CD14-positive monocyte (primary cell): ENCODE measurements at regions not wholly inside any gene's neighbourhood (a gene's known extent, or its start where the extent isn't known, plus 50 kb on each side); places are given as distances from the start of the nearest gene placed in this dataset.

Source experiments
- DNase-seq, 3 donors: peaks; one replicate each; pipeline ENCODE4 v3.0.0-alpha.2; 2011 to 2022
- H2AFZ ChIP-seq: 2 replicates; pipeline ENCODE4 v1.6.0; 2012; ENCODE audit warnings: mild to moderate bottlenecking, low read depth, low read length, inconsistent platforms; ENCODE audit not compliant: insufficient read depth, poor library complexity, severe bottlenecking
- H3K27ac ChIP-seq, 2 donors: 1 replicate in 1 of 2; 2 replicates in 1 of 2; pipeline ENCODE4 v1.5.1; 2012 to 2013; ENCODE audit warnings: low read length in 2 of 2, control low read depth in 1 of 2, inconsistent platforms in 1 of 2, low read depth in 1 of 2, mild to moderate bottlenecking in 1 of 2
- H3K27me3 ChIP-seq, 2 donors: one replicate each; pipeline versions ENCODE4 v1.6.0 to v1.6.1; 2011 to 2013; ENCODE audit warnings: low read length in 2 of 2; ENCODE audit not compliant: control insufficient read depth in 2 of 2, insufficient read depth in 2 of 2
- H3K36me3 ChIP-seq, 2 donors: replicated peaks in 1 of 2; 1 replicate in 1 of 2; 2 replicates in 1 of 2; pipeline versions ENCODE4 v1.5.1 to v1.6.1; 2012 to 2013; ENCODE audit warnings: low read length in 2 of 2, control low read depth in 1 of 2, inconsistent platforms in 1 of 2, mild to moderate bottlenecking in 1 of 2; ENCODE audit not compliant: insufficient read depth in 2 of 2, control insufficient read depth in 1 of 2
- H3K4me1 ChIP-seq, 2 donors: 1 replicate in 1 of 2; 2 replicates in 1 of 2; pipeline versions ENCODE4 v1.5.1 to v1.6.1; 2012 to 2013; ENCODE audit warnings: low read length in 2 of 2, control low read depth in 1 of 2, inconsistent platforms in 1 of 2, mild to moderate bottlenecking in 1 of 2, moderate library complexity in 1 of 2; ENCODE audit not compliant: insufficient read depth in 2 of 2, control insufficient read depth in 1 of 2
- H3K4me2 ChIP-seq: replicated peaks from 2 replicates; pipeline ENCODE3; 2012; ENCODE audit warnings: low read length, moderate library complexity, mild to moderate bottlenecking; ENCODE audit not compliant: poor library complexity, severe bottlenecking; ENCODE audit errors: extremely low read depth
- H3K4me3 ChIP-seq, 3 experiments: fragments of 200-600 bp in 1 of 3; sonication (generic) in 1 of 3; replicated peaks in 1 of 3; 1 replicate in 2 of 3; 2 replicates in 1 of 3; pipeline ENCODE4 v1.5.1; 2011 to 2013; ENCODE audit warnings: low read length in 3 of 3, mild to moderate bottlenecking in 3 of 3, control low read depth in 2 of 3, low read depth in 2 of 3, inconsistent platforms in 1 of 3, moderate library complexity in 1 of 3
- H3K79me2 ChIP-seq: 2 replicates; pipeline ENCODE4 v1.6.0; 2012; ENCODE audit warnings: mild to moderate bottlenecking, control low read depth, inconsistent platforms, low read length, moderate library complexity; ENCODE audit not compliant: insufficient read depth
- H3K9ac ChIP-seq: 2 replicates; pipeline ENCODE4 v1.6.0; 2017; ENCODE audit warnings: low read length, mild to moderate bottlenecking; ENCODE audit not compliant: insufficient read depth, poor library complexity, severe bottlenecking
- H3K9me3 ChIP-seq, 2 donors: replicated peaks in 1 of 2; 1 replicate in 1 of 2; 2 replicates in 1 of 2; pipeline versions ENCODE4 v1.5.1 to v1.6.1; 2012 to 2013; ENCODE audit warnings: low read length in 2 of 2, control low read depth in 1 of 2; ENCODE audit not compliant: control insufficient read depth in 1 of 2, insufficient read depth in 1 of 2
- H4K20me1 ChIP-seq: 2 replicates; pipeline ENCODE4 v1.6.0; 2012; ENCODE audit warnings: mild to moderate bottlenecking, low read length, control low read depth, moderate library complexity; ENCODE audit not compliant: insufficient read depth
- H3K27ac Mint-ChIP-seq, 7 donors: one replicate each; pipeline ENCODE4 v1.8.0; 2020; ENCODE audit warnings: mild to moderate bottlenecking in 7 of 7, mixed read lengths in 7 of 7, moderate library complexity in 6 of 7, inconsistent platforms in 2 of 7
- H3K27me3 Mint-ChIP-seq, 3 donors: one replicate each; pipeline ENCODE4 v1.8.0; 2021 to 2022; ENCODE audit warnings: low read depth in 3 of 3, mild to moderate bottlenecking in 3 of 3, mixed read lengths in 3 of 3, moderate library complexity in 3 of 3, inconsistent platforms in 1 of 3
- H3K36me3 Mint-ChIP-seq, 2 donors: one replicate each; pipeline ENCODE4 v1.8.0; 2020; ENCODE audit warnings: mixed read lengths in 2 of 2, inconsistent platforms in 1 of 2, mild to moderate bottlenecking in 1 of 2
- H3K4me1 Mint-ChIP-seq: one replicate; pipeline ENCODE4 v1.8.0; 2020; ENCODE audit warnings: mild to moderate bottlenecking, mixed read lengths
- H3K4me3 Mint-ChIP-seq, 2 donors: one replicate each; pipeline ENCODE4 v1.8.0; 2020; ENCODE audit warnings: mild to moderate bottlenecking in 2 of 2, mixed read lengths in 2 of 2, moderate library complexity in 1 of 2
- H3K9me3 Mint-ChIP-seq, 7 donors: one replicate each; pipeline ENCODE4 v1.8.0; 2020 to 2022; ENCODE audit warnings: mixed read lengths in 7 of 7, mild to moderate bottlenecking in 6 of 7, moderate library complexity in 6 of 7, inconsistent platforms in 2 of 7
- CTCF ChIP-seq: fragments of 200-600 bp; IDR thresholded peaks from one replicate; pipeline ENCODE4 v1.8.0; 2022; ENCODE audit warnings: antibody characterized with exemption, mild to moderate bottlenecking
- WGBS: methylation state at CpG from one replicate; pipeline ENCODE4 v1.1.5; 2013; ENCODE audit warnings: missing lambda C conversion rate; ENCODE audit not compliant: insufficient coverage; 5-methylcytosine and 5-hydroxymethylcytosine counted together
- intact Hi-C, 2 donors: fragments of 100-400 bp; cut with micrococcal nuclease; formaldehyde crosslinking; loops; one replicate each; pipeline versions ENCODE4 v1.15.0 to v1.15.1; 2023

DNA sequence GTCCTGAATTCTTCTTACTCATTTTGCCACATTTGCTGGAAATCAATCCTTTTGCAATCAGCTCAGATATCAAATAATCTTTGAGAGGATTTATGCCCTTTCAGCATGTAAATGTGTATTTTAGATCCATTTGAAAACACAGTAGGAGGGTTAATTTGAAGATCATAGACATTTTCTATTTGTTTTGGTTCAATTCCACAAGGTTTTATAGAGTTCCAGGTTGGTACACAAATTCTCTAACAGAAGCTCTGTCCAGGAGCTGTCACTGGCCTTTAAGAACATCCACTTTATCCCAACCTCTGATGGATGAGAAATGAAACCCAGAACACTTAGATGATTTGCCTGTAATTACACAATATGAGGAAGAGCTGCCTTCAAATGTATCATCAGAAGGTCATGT lies 157.3 kb upstream of the CHAC2 start:
- no peak for DNase-seq
- no peak overlapping the region for H3K4me3 Mint-ChIP-seq
- Histone ChIP-seq H3K9me3 (no peaks in the 10 kb centered on the region), H3K4me1 (no peaks in the 10 kb centered on the region), H2AFZ (no peak overlapping the region), H3K4me2 (no peak overlapping the region), H3K9ac (no peak overlapping the region), H3K36me3 (no peaks in the 10 kb centered on the region), H3K27ac (no peak overlapping the region), H4K20me1 (no peaks in the 10 kb centered on the region), H3K4me3 (no peak overlapping the region), H3K79me2 (no peaks in the 10 kb centered on the region), H3K27me3 (no peaks in the 10 kb centered on the region)
- intact Hi-C loops, result no loop called here
- peaks cover 2 to 3% (median 2%) of the 10 kb centered on the region in 3 donors for H3K27me3 Mint-ChIP-seq
- H3K36me3 Mint-ChIP-seq, result no peaks in the 10 kb centered on the region
- H3K4me1 Mint-ChIP-seq, result no peaks in the 10 kb centered on the region
- TF ChIP-seq CTCF, result no peak
- peaks cover 0 to 10% (median 8%) of the 10 kb centered on the region in 7 donors for H3K9me3 Mint-ChIP-seq
- no peak overlapping the region for H3K27ac Mint-ChIP-seq

DNA sequence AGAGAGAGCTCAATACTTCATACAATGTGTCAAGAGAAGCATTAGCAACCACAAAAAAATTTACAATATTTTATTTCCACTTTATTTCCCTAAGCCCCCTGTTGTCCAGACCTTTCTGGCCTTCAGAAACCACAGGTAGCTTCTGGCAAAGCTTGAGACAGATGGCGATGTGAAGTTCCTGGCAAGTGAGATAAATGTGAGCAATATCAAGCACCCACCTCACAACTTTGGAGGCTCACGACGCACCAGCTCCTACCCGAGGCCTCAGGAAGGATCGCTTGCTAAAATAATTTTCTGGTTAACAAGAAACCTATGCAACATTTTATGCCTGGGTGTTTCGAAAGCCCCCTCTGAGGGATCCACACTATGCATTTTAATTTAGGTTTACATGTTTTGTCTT lies 158.1 kb upstream of the CHAC2 start:
- Histone ChIP-seq H3K4me1 (no peaks in the 10 kb centered on the region), H3K9ac (no peak overlapping the region), H3K79me2 (no peaks in the 10 kb centered on the region), H3K36me3 (no peaks in the 10 kb centered on the region), H3K4me2 (no peak overlapping the region), H4K20me1 (no peaks in the 10 kb centered on the region), H3K27ac (no peak overlapping the region), H3K9me3 (no peaks in the 10 kb centered on the region), H3K27me3 (no peaks in the 10 kb centered on the region), H2AFZ (no peak overlapping the region), H3K4me3 (no peak overlapping the region)
- intact Hi-C loops, result no loop called here
- Mint-ChIP-seq H3K27ac (no peak overlapping the region), H3K4me3 (no peak overlapping the region), H3K36me3 (no peaks in the 10 kb centered on the region), H3K9me3 (peaks cover 0 to 8% (median 4%) of the 10 kb centered on the region in 7 donors), H3K27me3 (peaks cover 0 to 3% (median 2%) of the 10 kb centered on the region in 3 donors), H3K4me1 (no peaks in the 10 kb centered on the region)
- no peak for TF ChIP-seq CTCF
- DNase-seq, result no peak
- WGBS, result no CpG with 5 or more reads among the region's 6 CpGs
